NCI-H1417 (cell line): ENCODE measurements at regions not wholly inside any gene's neighbourhood (a gene's known extent, or its start where the extent isn't known, plus 50 kb on each side); places are given as distances from the start of the nearest gene placed in this dataset.

ENCODE experiments used
- DNase-seq, 3 experiments: peaks; one replicate each; lab custom pipeline; 2025; lab: John Stamatoyannopoulos, UW

DNA sequence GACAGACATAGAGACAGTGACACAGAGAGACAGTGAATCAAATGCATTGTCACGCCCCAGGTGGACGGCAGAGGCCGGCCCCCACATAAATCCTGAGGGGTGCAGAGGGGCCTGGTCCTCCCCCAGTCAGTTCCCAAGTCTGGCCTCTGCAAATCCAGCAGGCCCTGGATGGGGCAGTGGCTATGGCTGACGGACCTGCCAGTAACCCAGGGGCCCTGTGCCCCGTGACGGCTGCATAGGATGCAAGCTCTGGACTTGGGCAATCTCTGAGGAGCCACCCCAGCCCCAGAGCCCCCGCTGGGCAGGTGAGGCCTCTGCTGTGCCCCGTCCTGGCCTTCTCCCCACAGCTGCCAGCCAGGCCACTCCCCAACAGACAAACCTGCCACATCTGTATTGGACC is 204.5 kb downstream of the BRD1 start:
- no peak for DNase-seq

DNA sequence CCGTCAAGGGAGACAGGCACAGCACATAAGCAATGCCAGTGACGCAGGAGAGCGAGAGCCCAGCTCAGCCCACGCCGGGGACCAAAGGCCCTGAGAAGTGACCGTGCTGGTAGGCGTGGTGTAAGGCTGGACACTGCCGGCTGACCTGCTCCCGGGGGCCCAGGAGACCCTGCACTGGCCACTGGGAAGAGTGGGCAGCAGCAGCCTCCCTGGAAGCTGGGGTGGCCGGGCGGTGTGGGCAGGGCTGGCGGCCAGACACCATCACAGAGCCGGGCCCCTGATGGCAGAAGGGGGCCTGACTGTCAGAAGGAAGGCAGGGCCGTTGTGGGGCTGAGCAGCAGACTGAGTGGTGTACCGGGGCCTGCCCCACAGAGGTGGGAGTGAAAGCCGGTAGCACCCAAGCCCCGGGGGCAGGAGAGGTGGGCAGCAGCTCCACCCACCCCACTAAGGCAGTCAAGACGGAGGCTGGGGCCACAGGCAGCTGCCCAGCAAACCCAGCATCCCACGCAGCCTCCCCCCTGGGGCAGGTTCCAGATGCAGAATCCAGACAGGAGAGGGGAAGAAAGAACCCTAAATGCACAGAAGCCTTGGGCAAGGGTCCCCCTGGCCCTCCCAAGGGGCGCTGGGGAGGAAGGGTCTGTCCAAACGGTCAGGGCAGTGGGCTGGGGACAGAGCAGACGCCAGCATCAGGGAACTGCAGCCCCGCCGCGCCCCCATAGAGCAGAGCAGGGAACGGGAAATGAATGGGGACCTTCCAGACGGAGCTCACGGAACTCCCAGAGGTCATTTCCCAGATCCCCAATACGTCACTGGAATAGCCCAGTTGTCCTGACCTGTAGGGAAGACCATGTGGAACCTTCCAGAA is 205.2 kb downstream of the BRD1 start:
- no peak for DNase-seq

DNA sequence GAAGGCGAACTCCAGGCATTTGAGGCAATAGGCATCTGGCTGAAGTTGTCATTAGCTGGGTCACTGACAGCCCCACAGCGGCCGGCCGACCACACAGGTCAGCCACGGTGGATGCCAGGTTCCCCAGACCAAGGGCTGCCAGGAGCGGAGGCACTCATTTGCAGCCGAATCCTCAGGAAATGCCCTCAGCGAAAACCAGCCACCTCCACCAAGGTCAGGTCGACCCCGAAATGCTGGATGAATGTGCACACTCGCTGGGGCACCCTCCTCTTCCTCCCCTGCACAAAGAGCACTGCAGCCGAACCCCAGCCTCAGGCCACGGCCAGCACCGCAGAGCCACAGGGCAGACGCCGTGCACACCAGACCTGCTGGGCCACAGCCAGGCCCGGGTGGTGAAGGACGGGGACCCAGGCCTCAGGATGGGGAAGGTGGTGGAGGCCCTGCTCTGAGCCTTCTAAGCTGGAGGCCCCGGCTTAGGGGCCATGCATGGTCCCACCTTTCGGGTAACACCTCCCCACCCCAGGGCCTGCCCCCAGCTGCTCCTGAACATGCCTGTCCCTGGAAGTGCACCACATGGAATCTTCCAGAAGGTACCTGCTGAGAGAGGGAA is 206.0 kb downstream of the BRD1 start:
- no peak for DNase-seq

DNA sequence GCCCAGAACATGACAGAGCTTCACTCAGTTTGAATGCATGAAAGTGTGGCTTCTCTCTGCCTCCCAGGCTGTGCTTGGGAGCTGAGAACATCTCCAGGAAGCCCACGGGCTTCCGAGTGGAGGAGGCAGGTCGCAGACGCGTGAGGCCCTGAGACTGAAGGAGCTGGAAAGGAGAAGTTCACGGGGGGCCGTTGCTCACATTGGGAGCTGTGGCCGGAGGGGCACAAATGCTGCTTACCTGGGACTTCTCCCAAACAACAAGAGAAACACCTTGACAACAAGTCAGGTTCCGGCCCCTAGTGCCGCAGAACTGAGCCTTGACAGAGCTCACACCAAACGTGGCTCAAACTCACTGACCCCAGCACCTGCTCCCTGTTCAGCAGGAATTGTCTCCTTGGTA is 207.0 kb downstream of the BRD1 start:
- DNase-seq: no peak

DNA sequence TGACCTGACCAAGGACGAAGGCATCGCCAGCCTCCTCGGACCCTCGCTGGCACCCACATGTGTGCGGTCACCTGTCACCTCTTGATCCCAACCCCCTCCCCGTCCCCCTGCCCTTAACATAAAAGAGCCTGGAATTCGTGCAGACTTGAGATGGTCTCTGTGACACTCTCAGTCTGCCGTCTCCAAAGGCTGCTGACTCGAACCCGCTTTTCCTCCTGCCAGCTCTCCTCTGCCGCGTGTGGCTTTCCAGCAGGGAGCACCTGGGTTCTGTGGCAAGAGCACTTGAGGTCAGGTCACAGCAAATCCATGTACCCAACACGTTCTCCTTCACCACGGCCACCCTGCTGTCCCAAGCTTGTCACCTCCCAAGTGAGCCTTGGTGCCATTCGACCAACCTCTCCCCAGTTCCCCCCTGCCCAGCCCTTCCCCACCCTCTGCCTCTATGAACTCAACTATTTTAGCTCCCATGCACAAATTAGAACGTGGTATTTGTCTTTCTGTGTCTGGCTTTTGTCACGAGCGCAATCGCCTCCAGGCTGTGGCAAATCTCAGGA is 207.6 kb downstream of the BRD1 start:
- DNase-seq: no peak

DNA sequence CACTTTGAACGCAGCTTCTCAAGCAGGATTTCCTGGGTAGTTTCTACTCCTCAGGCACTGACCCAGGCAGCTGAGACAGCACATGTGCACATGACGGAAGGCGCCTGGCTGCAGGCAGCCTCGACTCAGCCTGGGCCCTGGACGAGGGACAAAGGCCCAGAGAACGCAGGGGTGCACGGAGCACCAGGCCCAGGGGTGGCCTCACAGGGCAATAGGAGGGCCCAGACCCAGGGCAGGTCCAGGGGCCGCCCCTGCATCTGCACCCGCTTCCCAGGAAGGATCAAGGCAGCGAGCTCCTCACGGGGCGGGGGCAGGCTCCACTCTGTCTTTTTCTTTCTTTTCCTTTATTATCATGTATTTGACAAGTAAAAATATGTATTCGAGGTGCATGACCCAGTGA is 208.4 kb downstream of the BRD1 start:
- DNase-seq: no peak

DNA sequence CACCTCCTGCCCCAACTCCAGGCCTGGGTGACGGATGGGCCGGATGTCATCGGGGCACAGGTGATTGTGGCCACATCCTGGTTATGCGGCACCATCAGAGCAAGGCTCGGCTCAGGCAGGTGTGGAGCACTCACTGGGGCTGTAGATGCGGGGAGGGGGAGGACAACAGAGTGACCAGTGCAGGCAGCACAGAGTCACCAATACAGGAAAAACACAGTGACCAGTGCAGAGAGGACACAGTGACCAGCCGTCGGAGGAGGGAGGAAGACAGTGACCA is 209.1 kb downstream of the BRD1 start:
- no peak for DNase-seq

DNA sequence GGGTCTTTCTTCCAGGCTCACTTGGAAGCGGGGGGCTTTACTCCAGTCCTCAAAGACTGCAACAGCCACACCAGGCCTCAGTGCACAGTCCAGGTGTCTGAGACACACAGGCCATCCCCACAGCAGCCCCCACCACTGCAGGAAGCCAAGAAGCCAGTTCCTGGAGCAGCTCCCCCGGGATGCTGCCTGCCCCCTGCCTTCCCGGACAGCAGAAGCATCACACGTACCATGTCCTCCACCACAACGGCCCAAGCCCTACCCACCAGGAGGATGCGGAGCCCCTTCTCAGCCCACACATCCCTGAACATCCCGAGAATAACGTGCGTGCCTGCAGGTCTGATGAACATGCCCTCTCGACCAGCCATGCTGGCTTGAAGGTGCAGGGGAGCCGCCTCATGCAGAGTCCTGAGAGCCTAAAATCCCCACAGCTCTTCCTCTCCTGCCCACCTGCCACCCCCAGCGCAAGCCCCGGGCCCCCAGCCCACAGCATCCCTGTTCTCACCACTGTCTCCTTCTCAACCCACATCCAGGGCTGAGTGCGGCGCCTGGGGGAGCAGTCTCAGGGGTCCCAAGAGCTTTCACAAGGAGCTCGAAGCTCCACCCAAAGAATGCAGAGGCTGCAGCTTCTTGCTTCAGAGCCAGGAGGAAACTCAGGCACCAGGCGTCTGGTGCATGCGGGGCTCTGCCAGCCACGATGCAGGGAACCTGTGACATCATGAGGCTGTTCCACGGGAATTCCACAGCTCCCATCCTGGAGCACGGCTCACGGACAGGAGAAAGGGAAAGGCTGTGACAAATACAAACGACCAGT is 209.6 kb downstream of the BRD1 start:
- no peak for DNase-seq

DNA sequence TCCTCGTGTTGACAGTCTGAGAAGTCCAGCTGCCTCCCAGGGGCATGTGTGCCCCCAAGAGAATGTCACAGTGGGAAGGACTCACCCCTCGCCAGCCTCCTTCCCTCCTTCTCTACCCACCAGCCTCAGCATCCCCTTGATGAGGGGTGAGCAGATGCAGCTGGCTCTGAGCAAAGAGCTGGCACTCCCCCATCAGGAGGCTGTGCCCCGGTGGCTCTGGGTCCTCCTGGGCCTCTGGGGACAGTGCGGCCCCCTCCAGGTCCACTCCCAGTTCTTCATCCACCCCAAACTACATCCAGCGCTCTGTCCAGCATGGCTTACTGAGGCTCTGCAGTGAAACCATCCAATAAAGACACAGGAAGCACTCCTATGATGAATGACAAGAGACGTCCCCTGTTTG is 210.4 kb downstream of the BRD1 start:
- DNase-seq: no peak

DNA sequence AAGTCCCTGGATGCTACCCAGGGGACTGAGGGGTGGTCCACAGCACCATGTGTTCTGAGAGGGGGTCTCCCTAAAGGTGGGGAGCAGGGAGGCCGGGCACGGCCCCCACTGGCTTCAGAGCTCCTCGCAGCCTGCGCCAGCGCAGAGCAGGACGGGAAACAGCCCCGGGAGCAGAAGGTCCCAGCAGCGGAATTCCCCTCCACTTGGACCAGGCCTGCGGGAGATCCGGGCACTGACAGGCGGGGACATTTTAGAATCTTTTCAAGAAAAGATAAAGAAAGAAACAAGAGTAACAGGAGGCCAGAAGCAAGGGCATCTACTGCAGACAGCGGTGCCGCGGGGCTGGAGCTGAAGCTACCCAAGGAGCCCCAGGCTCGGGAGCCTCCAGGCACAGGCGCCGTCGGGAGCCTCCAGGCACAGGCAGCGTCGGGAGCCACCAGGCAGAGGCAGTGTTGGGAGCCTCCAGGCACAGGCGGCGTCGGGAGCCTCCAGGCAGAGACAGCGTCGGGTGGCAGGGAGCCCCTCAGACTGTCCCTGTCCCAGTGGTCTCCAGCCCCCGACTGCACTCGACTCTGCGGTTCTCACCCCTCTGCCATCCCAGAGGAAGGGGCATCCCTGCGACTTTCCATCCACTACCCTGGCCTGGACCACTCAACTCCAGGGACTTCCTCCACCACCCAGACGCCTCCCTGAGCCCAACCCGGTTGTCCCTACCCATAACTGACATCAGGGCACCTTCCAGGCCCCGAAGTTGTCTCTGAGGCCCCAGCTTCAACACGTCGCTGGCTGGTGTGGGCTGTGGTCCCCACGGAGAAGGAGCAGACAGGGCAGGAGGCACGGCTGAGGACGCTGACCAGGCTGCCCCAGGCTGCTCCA is 211.1 kb downstream of the BRD1 start:
- no peak for DNase-seq

DNA sequence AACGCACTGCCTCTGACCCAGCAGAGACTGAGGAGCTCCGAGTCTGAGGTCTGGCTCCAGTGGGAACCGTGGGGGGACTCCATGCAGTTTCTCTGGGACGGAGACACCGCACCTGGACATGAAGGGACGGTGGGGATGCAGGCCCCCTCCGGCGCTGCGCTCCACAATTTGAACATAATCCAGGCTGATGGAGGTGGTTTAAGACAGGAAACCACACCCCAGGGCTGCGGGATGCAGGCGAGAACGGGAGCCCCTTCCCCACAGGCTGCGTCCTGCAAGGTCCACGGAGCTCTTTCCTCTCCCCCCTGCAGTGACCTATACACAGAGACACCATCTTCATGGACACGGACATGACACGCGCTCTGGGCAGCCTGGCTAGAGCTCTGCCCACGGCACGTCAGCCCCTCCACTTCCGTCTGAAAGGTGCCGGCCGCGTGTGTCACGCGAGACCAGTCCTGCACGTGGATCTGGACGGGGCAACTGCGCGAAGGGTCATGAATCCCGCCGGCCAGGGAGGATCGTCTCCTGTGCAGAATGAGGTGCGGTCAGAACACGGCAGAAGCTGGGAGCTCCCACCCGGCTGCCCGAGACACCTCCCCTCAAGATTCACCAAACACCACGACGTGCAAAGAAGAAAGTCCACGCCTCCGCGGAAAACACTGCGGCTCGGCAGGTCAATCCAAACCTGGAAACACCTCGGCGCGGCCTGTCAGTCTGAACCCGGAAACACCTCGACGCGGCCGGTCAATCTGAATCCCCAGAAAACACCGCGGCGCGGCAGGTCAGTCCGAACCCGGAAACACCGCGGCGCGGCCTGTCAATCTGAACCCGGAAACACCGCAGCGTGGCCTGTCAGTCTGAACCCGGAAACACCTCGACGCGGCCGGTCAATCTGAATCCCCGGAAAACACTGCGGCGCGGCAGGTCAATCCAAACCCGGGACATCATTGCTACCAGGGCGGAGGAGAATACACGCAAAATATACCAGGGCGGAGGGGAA is 212.4 kb downstream of the BRD1 start:
- DNase-seq: no peak

DNA sequence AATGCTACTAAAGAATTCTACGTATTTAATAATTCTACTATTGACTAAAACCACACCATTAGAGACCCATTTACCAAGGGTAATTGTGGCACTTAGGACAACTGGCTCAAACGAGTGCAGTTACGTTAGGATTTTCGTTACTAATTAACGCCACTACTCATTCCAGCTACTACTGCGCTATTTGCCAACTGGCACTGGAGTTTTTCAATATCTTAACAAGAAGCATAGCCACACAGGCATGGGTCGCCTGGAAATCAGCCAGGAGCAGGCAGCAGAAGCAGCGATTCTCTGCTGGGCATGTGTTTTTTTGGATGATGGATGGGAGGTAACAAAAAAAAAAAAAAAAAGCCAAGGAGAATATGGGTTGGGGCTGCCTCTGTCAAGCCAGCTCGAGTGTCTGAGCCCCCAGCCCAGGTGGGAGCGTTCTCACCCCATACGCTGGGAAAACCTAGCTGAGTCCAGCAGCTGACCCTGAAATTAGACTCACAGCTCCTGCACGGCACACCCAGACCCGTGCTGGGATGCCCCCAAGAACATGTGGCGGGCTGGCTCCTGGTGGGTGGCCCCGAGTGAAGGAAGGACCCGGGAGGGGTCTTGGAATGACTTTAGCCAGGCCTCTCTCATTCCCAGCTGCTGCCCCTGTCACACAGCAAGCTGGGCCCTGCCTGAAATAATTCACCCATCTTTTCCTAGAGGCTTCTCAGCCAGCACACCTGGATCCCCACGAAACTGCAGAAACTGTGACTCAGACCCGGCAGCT is 214.0 kb downstream of the BRD1 start:
- no peak for DNase-seq

DNA sequence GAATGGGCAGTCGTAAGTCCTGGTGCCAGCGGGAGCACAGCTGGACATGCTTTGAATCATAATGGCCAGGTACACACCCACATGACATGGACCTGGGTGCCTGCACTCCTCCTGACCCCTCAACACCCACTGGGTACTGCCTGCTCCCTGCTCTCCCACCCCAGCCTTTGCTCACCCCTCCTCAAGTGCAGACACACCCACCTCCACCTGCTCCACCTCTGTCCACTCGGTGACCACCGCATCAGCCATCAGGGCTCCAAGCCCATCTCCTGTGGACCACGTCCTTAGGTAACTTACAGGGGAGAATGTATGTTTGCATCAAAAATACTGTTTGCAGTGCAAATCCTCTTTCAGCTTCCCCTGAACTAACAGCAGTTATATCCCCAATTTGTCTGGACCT is 214.6 kb downstream of the BRD1 start:
- DNase-seq: no peak

DNA sequence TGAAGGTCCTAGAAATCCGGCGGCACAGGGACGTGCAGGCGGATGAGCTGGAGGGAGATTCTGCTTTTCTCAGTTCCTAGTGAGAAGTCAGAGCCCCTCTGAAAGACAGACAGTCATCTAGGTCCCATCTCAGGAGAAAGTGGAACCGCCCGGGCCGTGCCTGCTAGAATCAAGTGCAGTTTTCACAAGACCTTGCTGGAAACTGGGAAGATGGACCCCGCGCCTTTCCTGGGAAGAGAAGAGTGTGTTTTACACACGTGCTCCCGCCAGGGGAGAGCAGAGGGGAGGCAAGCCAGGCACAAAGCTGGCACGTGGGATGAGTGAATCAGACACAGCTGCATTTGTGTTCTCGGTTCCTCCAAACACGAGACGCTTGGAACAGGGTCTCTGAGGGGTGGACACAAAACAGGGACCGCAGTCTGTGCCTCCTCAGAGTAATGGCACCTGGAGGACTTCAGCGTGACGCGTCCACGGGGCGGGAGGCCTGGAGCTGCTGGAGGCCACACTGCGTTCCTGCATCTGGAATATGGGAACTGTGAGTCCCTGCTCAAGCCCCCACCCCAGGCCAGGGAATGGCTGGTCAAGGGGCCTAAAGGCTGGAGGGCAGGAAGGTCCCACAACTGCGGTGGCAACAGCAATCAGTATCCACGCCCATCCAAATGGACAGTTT is 218.3 kb downstream of the BRD1 start:
- DNase-seq: no peak

DNA sequence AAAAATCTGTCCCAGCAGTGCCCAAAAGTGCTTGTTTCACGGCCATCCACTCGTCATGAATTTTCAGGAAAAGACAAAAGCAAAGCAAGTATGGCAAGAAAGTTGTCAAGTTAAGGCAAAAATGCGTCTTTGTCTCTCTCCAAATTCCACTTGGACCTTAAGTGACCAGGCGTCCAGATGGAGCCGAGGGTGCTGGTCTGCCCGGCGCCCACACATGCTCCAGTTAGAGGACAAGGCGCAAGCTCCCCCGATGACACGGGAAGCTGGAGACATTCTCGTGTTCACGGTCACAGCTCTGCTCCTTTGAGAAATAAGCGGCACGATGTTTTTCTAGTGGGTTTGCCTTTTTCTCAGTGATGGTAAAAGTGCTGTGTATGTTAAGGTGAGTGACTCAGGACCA is 219.0 kb downstream of the BRD1 start:
- DNase-seq: no peak

DNA sequence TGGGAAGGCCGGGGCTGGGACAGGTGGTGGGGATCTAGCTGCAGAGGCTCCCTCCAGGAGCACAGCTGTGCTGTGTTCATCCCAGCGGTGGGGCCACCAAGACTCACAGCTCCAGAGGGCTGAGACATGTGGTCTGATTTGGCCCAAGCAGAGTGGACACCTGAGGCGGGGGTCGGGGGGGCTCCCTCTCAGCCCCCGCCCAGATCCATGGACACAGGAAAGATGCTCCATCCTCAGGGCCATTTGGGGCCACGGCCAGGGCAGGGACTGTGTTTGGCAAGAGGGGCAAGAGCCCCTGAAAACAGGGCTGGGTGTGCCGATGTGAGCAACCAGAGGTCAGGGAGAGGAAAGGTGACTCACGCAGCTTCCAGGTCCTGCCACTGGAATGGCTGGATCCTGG is 219.4 kb downstream of the BRD1 start:
- no peak for DNase-seq

DNA sequence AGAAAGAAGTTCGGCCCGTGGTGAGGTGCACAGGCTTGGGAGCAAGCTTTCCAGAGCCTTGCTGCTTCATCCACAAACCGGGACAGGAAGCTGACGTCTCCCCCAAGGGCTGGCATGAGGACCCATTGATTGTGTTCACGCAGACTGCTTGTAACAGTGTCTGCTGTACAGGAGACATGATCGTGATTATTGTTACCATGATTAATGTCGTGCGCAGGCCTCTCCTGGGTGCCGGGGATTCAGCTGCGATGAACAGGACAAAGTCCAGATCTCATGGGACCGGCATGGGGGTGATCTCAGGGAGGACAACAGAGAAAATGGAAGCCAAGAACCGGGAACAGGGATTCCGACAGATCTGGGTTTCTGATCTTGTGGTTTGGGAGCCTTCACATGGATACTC is 219.9 kb downstream of the BRD1 start:
- DNase-seq: no peak

DNA sequence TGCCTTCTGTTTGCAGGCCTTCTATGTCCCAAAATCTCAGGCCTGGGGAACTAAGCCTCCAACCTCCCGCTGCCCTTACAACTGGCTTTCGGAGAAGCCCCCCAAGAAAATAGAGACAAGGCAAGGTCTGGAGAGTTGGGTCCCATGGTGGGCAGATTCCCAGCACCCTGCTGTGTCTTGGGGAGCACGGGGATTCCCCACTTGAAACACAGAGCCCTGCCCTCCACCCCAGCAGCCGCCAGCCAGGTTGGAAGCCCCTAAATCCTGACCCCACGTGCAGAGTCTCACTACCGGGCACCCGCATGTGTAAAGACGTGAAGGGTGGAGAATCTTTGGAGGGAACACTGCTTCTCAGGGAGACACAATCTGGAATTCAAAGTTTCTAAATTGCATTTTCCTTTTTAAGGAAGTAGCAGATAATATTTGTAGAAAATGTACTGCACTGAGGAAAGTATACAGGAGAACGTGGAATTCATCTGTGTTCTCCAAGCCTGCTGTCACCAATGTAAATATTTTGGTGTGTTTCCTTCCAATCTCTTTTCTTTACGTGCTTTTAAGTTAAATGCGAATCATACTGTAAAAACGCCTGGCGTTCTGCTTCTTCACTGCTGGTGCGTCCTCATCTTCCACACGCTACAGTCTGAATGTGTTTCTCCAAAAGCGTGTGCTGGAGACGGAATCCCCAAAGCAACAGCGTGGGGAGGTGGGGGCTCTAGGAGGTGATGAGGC is 220.9 kb downstream of the BRD1 start:
- no peak for DNase-seq
